Calu3 (cell line): ENCODE measurements at regions not wholly inside any gene's neighbourhood (a gene's known extent, or its start where the extent isn't known, plus 50 kb on each side); places are given as distances from the start of the nearest gene placed in this dataset.

Experiments used
- BruUV-seq: library from RNA; stranded (reverse); fragments of 400-500 nt; replicated peaks from 2 replicates; lab custom pipeline; 2021; lab: Mats Ljungman, UMichigan
- CTCF ChIA-PET: fragments of 300-600 bp; sonication (Branson Sonifier 250); formaldehyde crosslinking; loops from one replicate; lab custom pipeline; 2022; ENCODE audit warnings: antibody characterized with exemption; lab: Charles Lee
- DNase-seq: peaks from one replicate; pipeline ENCODE4 v3.0.0; 2022
- H3K27ac Mint-ChIP-seq: one replicate; pipeline ENCODE4 v1.8.0; 2022; ENCODE audit warnings: mixed read lengths; ENCODE audit not compliant: unreplicated experiment
- H3K27me3 Mint-ChIP-seq: one replicate; pipeline ENCODE4 v1.8.0; 2022; ENCODE audit warnings: mixed read lengths; ENCODE audit not compliant: unreplicated experiment
- H3K36me3 Mint-ChIP-seq: one replicate; pipeline ENCODE4 v1.8.0; 2022; ENCODE audit warnings: mild to moderate bottlenecking, moderate library complexity, mixed read lengths; ENCODE audit not compliant: insufficient read depth, unreplicated experiment
- H3K4me1 Mint-ChIP-seq: one replicate; pipeline ENCODE4 v1.8.0; 2022; ENCODE audit warnings: mild to moderate bottlenecking, low read depth, mixed read lengths; ENCODE audit not compliant: unreplicated experiment
- H3K4me3 Mint-ChIP-seq: one replicate; pipeline ENCODE4 v1.8.0; 2022; ENCODE audit warnings: mild to moderate bottlenecking, low read depth, moderate library complexity, mixed read lengths; ENCODE audit not compliant: unreplicated experiment
- H3K9me3 Mint-ChIP-seq: one replicate; pipeline ENCODE4 v1.8.0; 2022; ENCODE audit warnings: low read depth, mixed read lengths; ENCODE audit not compliant: unreplicated experiment
- intact Hi-C: fragments of 100-400 bp; cut with micrococcal nuclease; formaldehyde crosslinking; loops from one replicate; pipeline ENCODE4 v1.10.0; 2022; ENCODE audit not compliant: unreplicated experiment
- TF ChIP-seq, protein P1 (sequence below): fragments of 200-600 bp; IDR thresholded peaks from one replicate; pipeline ENCODE4 v1.8.0; 2022; ENCODE audit warnings: antibody characterized with exemption; ENCODE audit not compliant: unreplicated experiment

DNA sequence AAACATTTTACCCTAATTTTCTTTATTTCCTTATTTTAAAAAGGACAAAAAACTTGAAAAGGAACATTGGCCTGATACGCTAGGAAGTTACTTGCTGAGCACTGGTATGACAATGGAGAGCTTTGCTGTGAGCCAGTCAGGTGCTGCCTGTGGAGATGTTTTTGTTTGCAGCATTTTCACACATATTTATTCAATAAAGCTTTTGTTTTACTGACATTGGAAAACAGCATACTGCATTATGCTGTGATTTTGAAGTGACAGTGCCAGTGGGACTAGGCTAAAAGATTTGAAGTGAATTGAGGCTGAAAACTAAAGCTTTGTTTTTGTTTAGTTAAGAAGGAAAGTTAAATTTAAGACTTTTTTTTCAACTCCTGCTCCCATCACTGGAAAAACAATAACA, 470.7 kb upstream of the ZEB2 start:
- no peaks in the 10 kb centered on the region for H3K27me3 Mint-ChIP-seq
- no peaks in the 10 kb centered on the region for H3K4me1 Mint-ChIP-seq
- H3K4me3 Mint-ChIP-seq: no peak overlapping the region
- H3K36me3 Mint-ChIP-seq: no peaks in the 10 kb centered on the region
- intact Hi-C loops: no loop called here
- H3K27ac Mint-ChIP-seq: no peak overlapping the region
- peaks cover 3% of the 10 kb centered on the region for H3K9me3 Mint-ChIP-seq
- DNase-seq: no peak
- CTCF ChIA-PET: interaction anchor here (0.6 kb wide), 1 partner anchor 288 kb away, joined by 3 read pairs; no protein-coding TSS in a partner anchor
- TF ChIP-seq, protein P1, sequence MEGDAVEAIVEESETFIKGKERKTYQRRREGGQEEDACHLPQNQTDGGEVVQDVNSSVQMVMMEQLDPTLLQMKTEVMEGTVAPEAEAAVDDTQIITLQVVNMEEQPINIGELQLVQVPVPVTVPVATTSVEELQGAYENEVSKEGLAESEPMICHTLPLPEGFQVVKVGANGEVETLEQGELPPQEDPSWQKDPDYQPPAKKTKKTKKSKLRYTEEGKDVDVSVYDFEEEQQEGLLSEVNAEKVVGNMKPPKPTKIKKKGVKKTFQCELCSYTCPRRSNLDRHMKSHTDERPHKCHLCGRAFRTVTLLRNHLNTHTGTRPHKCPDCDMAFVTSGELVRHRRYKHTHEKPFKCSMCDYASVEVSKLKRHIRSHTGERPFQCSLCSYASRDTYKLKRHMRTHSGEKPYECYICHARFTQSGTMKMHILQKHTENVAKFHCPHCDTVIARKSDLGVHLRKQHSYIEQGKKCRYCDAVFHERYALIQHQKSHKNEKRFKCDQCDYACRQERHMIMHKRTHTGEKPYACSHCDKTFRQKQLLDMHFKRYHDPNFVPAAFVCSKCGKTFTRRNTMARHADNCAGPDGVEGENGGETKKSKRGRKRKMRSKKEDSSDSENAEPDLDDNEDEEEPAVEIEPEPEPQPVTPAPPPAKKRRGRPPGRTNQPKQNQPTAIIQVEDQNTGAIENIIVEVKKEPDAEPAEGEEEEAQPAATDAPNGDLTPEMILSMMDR: no peak
- BruUV-seq: no TSS peak

DNA sequence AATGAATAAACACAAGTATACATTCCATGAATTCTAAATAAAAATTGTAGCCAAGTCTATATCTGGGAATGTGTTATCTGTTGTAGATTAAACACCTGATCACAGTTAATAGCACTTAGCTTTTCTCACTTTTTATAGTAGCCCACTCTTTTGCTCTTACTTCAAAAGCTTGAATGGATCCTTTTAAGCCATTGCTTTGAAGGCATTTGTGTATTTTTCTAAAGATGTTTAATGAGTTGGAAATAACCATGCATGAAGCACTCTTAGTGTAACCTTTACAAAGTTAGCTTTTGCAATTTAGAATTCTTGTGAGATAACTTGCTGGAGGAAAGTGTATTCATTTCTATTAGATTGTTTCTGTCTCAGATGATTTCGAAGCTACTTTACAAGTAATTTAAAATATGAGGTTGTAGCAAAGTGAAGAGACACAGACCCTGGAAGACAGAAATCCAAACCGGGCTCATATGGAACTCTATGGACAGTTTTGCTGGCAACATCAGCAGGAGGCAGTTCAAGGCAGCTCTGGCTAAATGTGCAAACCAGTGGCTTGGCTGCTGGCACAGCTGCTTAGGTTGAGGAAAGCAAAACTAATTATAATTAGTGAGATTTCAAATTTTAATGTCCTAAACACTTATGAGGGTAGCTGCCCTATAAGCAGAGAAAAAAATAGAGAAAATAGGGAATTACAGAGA, 469.8 kb upstream of the ZEB2 start:
- CTCF ChIA-PET: interaction anchor here (0.6 kb wide), 1 partner anchor 192 kb away, joined by 3 read pairs; no protein-coding TSS in a partner anchor
- H3K4me1 Mint-ChIP-seq: no peaks in the 10 kb centered on the region
- no peak overlapping the region for H3K27ac Mint-ChIP-seq
- TF ChIP-seq, protein P1: no peak
- H3K4me3 Mint-ChIP-seq: no peak overlapping the region
- intact Hi-C loops: no loop called here
- H3K27me3 Mint-ChIP-seq: no peaks in the 10 kb centered on the region
- no peaks in the 10 kb centered on the region for H3K36me3 Mint-ChIP-seq
- H3K9me3 Mint-ChIP-seq: peaks cover 3% of the 10 kb centered on the region
- BruUV-seq: no TSS peak
- DNase-seq: no peak

DNA sequence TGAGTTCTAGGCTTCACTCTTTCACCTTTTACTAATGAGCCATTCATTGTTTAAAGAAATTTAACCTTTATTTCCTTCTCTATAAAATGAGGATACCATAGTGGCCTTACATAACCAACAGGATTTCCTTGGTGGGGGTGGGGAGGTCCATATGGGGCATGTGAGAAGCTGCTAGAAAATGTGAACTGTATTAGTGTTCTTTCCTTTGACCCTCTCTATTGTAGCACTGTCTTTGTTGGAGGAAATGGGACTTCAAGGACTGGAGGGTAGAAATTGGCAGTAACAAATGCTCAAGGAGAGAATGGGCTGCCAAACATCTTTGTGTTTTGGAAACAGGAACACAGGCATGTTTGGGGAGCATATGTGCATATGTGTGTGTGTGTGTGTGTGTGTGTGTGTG, 468.7 kb upstream of the ZEB2 start:
- no TSS peak for BruUV-seq
- no peaks in the 10 kb centered on the region for H3K27me3 Mint-ChIP-seq
- H3K27ac Mint-ChIP-seq: no peak overlapping the region
- H3K4me1 Mint-ChIP-seq: no peaks in the 10 kb centered on the region
- intact Hi-C loops: no loop called here
- H3K36me3 Mint-ChIP-seq: no peaks in the 10 kb centered on the region
- H3K4me3 Mint-ChIP-seq: no peak overlapping the region
- TF ChIP-seq, protein P1: no peak
- CTCF ChIA-PET: no interaction called here
- peaks cover 3% of the 10 kb centered on the region for H3K9me3 Mint-ChIP-seq
- DNase-seq: no peak

DNA sequence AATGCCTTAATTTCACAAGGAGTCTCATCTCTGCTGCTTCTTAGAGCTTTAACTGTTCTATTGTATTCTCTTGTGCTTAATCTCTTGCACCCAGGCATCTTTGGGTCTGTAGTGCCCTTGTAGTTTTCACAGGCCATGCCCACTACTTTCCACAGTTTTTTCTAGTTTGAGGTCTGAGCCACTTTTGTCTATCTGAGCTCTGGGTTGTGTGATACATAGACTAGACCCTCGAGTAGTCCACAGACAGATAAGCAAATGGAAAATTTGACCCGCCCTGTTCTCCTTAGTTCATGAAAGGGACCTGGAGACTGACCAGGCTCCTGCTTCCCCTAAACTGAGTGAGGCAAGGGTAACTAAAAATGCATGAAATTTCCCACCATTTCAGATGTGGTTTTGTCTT, 466.8 kb upstream of the ZEB2 start:
- Mint-ChIP-seq H3K27me3 (no peaks in the 10 kb centered on the region), H3K4me1 (no peaks in the 10 kb centered on the region), H3K36me3 (no peaks in the 10 kb centered on the region), H3K4me3 (no peak overlapping the region), H3K9me3 (peaks cover 3% of the 10 kb centered on the region), H3K27ac (no peak overlapping the region)
- BruUV-seq: no TSS peak
- no peak for DNase-seq
- CTCF ChIA-PET: interaction anchor here (0.6 kb wide), 1 partner anchor 36 kb away, joined by 5 read pairs; no protein-coding TSS in a partner anchor
- TF ChIP-seq, protein P1: no peak
- intact Hi-C loops: no loop called here
